GM12891 (cell line): ENCODE measurements at regions not wholly inside any gene's neighbourhood (a gene's known extent, or its start where the extent isn't known, plus 50 kb on each side); places are given as distances from the start of the nearest gene placed in this dataset.

ENCODE experiments used
- POLR2A ChIP-seq: IDR thresholded peaks from 2 replicates; pipeline ENCODE4 v1.6.1; 2011; ENCODE audit warnings: low read depth, low read length, control low read depth
- POLR2AphosphoS5 ChIP-seq: IDR thresholded peaks from 2 replicates; pipeline ENCODE4 v1.6.1; 2011; ENCODE audit warnings: low read depth, low read length, control low read depth

DNA sequence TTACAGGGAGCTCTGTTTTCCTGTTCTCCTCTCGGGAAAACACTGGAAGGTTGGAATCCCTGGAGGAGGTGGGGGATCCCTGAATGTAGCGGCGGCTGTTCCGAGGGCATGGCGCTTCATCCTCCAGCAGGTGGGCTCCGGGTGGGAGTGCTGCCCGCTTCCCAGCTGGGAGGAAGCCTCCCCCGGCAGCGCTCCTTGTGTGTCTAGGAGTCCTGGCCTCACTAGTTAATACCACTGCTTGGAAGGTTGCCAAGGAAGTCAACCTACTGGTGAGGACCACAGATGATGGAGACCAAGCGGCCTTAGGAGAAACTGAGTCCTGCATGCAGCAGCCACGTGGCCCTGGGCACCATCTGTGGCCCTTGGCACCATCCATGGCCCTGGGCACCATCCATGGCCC, 151.9 kb upstream of the PFKP start:
- TF ChIP-seq POLR2A: no peak
- no peak for TF ChIP-seq POLR2AphosphoS5
